CD1c-positive myeloid dendritic cell (primary cell): ENCODE measurements at regions not wholly inside any gene's neighbourhood (a gene's known extent, or its start where the extent isn't known, plus 50 kb on each side); places are given as distances from the start of the nearest gene placed in this dataset.

Source experiments
- DNase-seq: peaks from one replicate; pipeline ENCODE4 v3.0.0-alpha.2; 2016; ENCODE audit errors: extremely low spot score

DNA sequence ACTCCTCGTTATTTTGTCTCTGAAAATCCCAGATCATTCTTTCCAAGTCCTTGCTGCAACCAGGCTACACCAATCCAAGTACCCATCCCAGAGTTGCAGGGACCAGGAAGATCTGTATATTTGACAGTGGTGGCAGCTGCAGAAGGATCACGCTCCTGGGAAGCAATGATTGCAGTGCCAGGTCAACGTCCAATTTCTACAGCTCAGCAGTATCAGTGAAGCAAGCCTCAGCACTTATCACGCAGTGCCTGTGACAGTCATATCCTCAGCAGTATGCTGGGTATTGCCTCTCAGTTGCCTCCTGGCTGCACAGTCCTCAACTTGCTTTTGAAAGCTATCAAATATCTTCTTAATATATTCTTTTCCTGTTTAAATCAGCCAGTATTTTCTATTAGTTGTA lies 66.7 kb downstream of the BARHL2 start:
- no peak for DNase-seq

GRCh38 chr1:90640325-90640724 lies 76.8 kb downstream of the BARHL2 start:
- DNase-seq, result no peak

- DNase-seq, result no peak
These were observed 94.4 kb downstream of the BARHL2 start for GRCh38 chr1:90622666-90623065.

DNA sequence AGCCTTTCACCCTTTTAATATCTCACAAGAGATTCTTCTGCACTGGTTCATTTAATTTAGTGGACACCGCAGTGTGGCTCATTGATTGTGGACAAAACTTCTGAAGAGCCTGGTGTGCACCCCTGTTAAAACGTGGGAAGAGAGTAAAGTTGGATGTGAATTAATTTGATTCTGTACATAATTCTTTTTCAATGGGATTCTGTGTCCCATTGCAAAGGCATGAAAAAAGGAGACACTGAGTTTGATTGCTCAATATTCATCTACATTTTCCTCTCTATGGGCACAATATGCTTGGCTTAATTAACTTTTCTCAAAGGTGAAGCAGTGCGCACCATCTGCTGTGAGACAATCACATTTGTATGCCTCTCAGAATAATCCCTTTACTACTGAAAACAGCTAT lies 95.1 kb downstream of the BARHL2 start:
- DNase-seq, result no peak

- no peak for DNase-seq
These were observed 100.7 kb downstream of the BARHL2 start for GRCh38 chr1:90616395-90616794.

- DNase-seq, result no peak
These were observed 102.2 kb downstream of the BARHL2 start for GRCh38 chr1:90614872-90615271.

DNA sequence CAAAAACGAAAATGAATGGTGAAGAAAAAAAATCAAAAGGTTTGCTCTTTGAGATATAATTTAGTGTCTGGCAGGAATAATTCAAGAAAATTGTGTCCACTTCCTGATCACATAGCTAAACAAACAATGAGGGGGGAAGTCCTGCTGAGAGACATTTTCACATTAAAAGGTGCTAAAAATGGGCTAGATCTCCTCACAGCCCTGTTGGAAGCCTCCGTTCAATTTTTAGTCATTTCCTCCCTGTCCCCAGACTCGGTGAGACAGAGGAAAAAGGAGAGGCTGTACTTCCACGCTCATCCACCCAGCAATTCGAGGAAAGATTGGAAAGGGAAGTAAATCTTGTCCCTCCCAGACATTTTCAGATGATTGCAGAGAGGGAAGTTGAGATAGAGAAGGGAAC lies 103.7 kb downstream of the BARHL2 start:
- DNase-seq, result no peak

GRCh38 chr1:90612033-90612432 lies 105.1 kb downstream of the BARHL2 start:
- no peak for DNase-seq

- no peak for DNase-seq
These were observed 109.4 kb downstream of the BARHL2 start for GRCh38 chr1:90607736-90608135.

GRCh38 chr1:90605070-90605469 lies 112.0 kb downstream of the BARHL2 start:
- no peak for DNase-seq

GRCh38 chr1:90593312-90593711 lies 123.8 kb downstream of the BARHL2 start:
- no peak for DNase-seq

DNA sequence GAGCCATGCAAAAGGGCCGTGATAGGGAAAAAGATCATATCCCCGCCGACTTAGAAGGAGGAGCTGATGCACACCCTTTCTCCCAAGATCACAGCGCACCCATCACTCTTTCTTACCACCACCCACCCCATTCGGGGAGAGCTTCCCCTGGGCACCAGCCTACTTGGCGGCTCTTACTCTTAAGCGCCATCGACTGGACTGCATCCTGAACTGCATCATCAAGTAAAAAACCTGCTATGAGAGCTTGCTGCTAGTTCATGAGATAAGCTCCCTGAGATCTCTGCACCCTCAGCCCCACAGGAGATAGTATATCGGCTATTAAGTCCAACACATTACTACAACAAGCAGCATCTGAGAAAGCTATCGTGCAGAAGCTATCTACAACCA lies 125.1 kb downstream of the BARHL2 start:
- DNase-seq, result no peak

DNA sequence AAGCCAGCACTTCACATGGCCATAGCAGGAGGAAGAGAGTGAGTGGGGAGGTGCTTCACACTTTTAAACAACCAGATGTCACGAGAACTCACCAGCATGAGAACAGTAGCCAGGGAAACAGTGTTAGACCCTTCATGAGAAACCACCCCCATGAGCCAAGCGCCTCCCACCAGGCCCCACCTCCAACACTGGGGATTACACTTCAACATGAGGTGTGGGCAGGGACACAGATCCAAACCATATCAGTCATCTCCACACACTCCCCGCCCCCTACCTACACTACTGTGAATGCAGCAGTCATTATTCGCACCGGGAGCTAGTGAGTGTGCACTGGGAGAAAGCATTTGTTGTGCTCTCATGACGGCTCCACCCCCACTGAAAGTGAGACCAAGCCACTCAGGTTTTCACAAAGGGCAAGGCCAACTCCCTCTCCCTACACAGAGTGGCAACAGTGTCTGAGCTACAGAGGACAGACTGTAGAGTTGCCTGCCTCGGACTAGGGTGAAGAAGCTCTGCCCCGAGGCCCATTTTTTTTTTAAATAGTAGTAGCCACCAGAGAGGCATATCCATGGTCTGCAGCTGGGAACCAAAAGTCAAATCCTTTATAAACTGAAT lies 125.6 kb downstream of the BARHL2 start:
- DNase-seq, result no peak

- no peak for DNase-seq
These were observed 136.9 kb downstream of the BARHL2 start for GRCh38 chr1:90580176-90580575.

DNA sequence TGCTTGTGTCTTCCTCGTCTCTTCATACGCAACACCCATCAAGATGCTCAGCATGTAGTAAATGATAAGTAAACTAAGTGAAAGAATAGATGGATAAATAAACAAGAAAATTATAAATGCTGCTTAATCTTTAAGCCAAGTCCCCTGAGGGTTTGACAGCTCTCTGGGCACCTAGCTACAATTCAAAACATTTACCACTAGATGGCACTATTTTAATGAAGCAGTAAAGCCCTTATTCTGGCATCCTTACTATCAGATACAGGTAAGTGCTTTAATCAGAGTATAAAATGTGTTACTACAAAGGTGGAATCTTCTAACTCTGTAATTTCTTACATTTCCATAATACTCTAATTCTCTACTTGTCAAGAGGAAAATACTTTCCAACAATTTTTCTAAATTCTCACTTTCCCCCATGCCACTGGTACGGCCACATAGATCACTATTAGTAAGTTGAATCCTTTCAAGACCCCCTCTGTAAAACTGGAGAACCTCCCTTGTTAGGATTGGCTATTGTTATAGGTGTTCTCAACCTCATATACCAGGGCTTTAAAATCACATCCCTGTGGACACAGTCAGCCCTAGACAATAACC lies 137.8 kb downstream of the BARHL2 start:
- DNase-seq, result peak; percentile 49

GRCh38 chr1:90574692-90575370 lies 142.3 kb downstream of the BARHL2 start:
- DNase-seq, result no peak

DNA sequence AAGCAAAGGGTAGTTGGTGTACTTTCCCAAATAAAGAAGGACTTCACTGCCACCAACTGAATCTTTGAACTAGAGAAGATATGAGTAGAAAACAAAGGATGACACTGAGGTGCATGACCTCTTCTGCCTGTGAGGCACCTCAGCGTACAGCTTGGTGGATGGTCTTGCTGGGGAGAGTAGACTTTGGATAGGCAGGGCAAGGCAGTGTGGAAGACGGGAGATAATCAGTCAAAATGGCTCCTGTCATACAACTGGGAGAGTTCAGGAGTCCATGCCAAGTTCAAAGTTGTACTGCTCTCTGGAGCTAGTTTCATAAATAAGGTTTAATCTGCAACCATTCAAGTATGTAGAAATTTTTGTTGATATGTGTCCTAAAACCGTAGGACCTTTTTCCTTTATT lies 143.4 kb downstream of the BARHL2 start:
- DNase-seq, result no peak

DNA sequence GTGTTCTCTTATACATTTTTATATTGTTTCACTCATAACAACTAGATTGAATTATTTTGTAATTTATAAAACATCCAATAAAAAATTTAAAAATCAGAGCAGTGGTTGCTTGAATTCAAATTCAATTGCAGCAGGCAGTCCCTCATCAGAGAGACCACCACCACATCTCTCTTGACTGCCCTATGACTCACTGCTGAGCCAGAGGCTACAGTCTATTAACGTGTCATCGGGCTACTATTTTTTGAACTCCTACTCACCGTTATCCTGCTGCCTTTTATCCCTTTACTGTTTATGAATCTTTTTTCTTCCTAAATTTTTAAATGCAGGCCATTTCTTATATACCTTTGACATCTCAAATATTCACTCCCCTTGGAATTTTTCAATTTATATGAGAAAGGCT lies 144.7 kb downstream of the BARHL2 start:
- no peak for DNase-seq

DNA sequence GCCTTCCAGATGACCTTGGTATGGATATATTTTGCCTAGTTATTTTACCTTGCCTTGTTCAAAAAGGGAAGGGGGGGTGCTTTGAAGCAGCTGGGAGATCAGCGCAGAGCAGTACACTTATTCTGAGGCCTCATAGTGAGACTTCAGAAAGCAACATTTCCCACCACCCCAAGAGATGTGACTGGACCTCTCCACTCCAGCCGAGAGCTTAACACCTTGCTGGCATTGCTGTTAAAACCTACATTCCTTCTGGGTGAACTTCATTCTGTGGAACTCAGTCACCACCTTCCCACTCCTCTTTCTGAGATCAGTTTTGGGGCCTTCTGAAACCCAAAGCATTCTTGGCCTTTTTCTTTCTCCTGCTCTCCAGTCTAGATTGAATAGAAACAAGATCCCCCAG lies 148.7 kb downstream of the BARHL2 start:
- no peak for DNase-seq

DNA sequence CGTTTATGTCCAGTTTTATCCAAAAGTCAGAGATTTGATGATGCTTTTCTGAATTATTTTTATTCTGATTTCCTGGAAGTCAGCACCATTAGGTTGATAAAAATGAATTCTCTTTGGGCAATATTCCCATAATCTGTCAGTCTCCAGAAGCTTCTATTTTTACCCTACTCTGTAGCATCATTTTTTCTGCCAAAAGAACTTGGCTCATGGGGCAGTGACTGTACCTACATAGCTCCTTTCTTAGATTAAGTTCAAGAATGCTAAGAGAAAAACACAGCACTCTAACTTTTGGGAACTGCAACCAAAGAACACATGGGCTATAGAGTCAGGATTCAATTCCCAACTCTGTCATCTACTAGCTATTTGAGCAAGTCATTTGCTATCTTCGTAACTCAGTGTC lies 152.9 kb downstream of the BARHL2 start:
- no peak for DNase-seq

GRCh38 chr1:90562892-90563291 lies 154.2 kb downstream of the BARHL2 start:
- no peak for DNase-seq

- no peak for DNase-seq
These were observed 155.2 kb downstream of the BARHL2 start for GRCh38 chr1:90561911-90562310.

GRCh38 chr1:90561103-90561783 lies 155.9 kb downstream of the BARHL2 start:
- no peak for DNase-seq
